Eye (tissue), 1 donor: ENCODE measurements at regions not wholly inside any gene's neighbourhood (a gene's known extent, or its start where the extent isn't known, plus 50 kb on each side); places are given as distances from the start of the nearest gene placed in this dataset.
A peak's percentile ranks its signal among the peaks of the same experiment; 100 is the strongest.
"Not testable (repeated sequence)": the region's sequence is repeated elsewhere in the genome, so short reads cannot be mapped to it uniquely, and the experiment has no call there.

Source experiments
- DNase-seq: peaks from one replicate; pipeline ENCODE4 v3.0.0-alpha.2; 2015

DNA sequence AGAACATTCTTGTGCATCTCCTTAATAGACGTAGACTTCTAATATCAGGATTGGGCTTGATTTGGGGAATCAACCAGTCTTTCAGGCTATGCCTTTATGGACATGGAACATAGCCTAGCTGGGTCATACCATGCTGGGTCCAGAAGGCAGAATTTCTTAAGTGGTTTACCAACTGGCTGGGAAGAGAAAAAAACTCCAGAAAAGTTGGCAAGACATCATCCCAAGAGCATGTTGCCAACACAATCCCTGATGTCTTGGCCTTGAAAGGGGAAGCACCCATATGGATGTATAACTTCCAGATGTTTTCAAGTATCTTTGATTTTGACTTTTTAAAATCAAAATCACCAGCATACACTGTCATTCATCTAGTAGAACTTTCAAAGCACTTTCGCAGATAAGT, 138.0 kb upstream of the FGF13 start:
- no peak for DNase-seq

DNA sequence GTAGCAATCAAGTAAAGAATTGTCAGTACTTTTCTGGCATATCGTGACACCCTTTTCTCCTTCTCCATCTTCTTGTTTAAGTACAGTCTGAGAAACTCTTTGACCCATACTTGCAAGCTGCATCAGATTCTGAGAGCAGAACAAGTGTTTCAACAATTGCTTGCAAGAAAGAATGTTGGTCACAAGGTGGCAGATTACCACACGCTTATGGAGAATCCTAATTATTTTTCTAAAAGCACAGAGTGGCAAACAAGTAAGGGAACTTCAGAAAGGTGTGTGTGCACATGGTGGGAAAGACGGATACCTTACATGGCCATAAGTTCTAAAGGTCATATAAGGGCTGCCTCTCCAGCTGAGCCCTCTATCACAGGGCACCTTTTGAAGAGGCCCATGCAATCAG, 136.4 kb upstream of the FGF13 start:
- DNase-seq, result no peak

GRCh38 chrX:138845786-138846185, 134.3 kb upstream of the FGF13 start:
- DNase-seq, result no peak

DNA sequence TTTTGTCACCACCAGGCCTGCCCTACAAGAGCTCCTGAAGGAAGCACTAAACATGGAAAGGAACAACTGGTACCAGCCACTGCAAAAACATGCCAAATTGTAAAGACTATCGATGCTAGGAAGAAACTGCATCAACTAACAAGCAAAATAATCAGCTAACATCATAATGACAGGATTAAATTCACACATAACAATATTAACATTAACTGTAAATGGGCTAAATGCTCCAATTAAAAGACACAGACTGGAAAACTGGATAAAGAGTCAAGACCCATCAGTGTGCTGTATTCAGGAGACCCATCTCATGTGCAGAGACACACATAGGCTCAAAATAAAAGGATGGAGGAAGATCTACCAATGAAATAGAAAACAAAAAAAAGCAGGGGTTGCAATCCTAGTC, 95.9 kb upstream of the FGF13 start:
- not testable (repeated sequence) for DNase-seq

GRCh38 chrX:138794246-138794645, 82.7 kb upstream of the FGF13 start:
- no peak for DNase-seq

GRCh38 chrX:138791551-138791950, 80.0 kb upstream of the FGF13 start:
- no peak for DNase-seq

- no peak for DNase-seq
Measured at GRCh38 chrX:138788771-138789170, 77.3 kb upstream of the FGF13 start.

DNA sequence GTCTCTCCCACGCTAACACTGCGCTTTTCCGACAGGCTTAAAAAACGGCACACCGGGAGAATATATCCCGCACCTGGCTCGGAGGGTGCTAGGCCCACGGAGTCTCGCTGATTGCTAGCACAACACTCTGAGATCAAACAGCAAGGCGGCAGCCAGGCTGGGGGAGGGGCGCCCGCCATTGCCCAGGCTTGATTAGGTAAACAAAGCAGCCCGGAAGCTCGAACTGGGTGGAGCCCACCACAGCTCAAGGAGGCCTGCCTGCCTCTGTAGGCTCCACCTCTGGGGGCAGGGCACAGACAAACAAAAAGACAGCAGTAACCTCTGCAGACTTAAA, 67.0 kb upstream of the FGF13 start:
- not testable (repeated sequence) for DNase-seq

DNA sequence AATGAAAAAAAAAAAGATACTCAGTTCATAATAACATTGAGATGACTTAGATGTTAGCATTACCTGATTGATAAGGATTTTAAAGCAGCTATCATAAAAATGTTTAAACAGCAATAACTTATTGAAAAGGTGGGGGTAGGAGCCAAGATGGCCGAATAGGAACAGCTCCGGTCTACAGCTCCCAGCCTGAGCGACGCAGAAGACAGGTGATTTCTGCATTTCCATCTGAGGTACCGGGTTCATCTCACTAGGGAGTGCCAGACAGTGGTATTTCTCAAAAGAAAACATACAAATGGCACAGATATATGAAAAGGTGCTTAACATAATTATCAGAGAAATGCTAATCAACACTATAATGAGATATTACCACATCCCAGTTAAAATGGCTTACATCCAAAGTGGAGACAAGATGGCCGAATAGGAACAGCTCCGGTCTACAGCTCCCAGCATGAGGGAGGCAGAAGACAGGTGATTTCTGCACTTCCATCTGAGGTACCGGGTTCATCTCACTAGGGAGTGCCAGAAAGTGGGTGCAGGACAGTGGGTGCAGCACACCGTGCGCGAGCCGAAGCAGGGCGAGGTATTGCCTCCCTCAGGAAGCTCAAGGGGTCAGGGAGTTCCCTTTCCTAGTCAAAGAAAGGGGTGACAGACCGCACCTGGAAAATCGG, 66.5 kb upstream of the FGF13 start:
- not testable (repeated sequence) for DNase-seq

- no peak for DNase-seq
Measured at GRCh38 chrX:138777230-138777629, 65.7 kb upstream of the FGF13 start.

- peak; percentile 67 for DNase-seq
Measured at GRCh38 chrX:138775517-138775916, 64.0 kb upstream of the FGF13 start.

DNA sequence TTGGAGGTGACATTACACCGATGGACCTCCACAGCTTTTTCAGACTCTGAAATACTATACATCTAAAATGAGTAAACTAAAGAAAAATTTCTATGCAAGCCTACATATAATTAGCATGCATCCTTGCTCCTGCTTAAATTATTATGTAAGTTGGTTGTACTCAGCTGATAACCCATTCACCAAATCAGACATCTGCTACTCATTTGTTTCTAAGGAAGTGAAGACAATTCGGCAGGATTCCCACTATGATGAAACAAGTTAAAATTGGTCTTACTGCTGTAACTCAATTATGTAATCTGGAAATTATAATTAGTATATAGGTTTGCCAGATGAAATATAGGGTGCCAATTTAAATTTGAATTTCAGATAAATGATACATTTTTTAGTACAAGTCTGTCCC, 59.5 kb upstream of the FGF13 start:
- DNase-seq, result no peak

GRCh38 chrX:138769918-138770317, 58.4 kb upstream of the FGF13 start:
- no peak for DNase-seq

- no peak for DNase-seq
Measured at GRCh38 chrX:138765051-138765450, 53.5 kb upstream of the FGF13 start.

GRCh38 chrX:138763761-138764160, 52.2 kb upstream of the FGF13 start:
- DNase-seq, result no peak

- DNase-seq, result no peak
Measured at GRCh38 chrX:138761380-138761779, 49.9 kb upstream of the FGF13 start.
